ENCODE measurements at regions not wholly inside any gene's neighbourhood (a gene's known extent, or its start where the extent isn't known, plus 50 kb on each side); places are given as distances from the start of the nearest gene placed in this dataset.

GRCh38 chr9:81083067-81083466 lies 606.3 kb downstream of the TLE1 start:
- Histone ChIP-seq H3K36me3 (ENCODE audit: control insufficient read depth, insufficient read depth, low read length) (no peaks in the 10 kb centered on the region), H3K9me3 (ENCODE audit: control insufficient read depth, insufficient read depth, low read length) (no peaks in the 10 kb centered on the region), H3K4me3 (ENCODE audit: low read depth, low read length) (no peak overlapping the region), H3K4me1 (ENCODE audit: control insufficient read depth, insufficient read depth, low read length) (peaks cover 8% of the 10 kb centered on the region; the same call in 1 of the 2 replicates), H3K27me3 (ENCODE audit: control insufficient read depth, insufficient read depth, low read length) (no peaks in the 10 kb centered on the region), H3K27ac (ENCODE audit: low read depth, low read length) (no peak overlapping the region), H3K9ac (ENCODE audit: low read depth, low read length) (no peak overlapping the region)

GRCh38 chr9:81082221-81082620 lies 607.1 kb downstream of the TLE1 start:
- H3K4me1 ChIP-seq (ENCODE audit: control insufficient read depth, insufficient read depth, low read length) = peaks cover 8% of the 10 kb centered on the region; the same call in 1 of the 2 replicates
- H3K27me3 ChIP-seq (ENCODE audit: control insufficient read depth, insufficient read depth, low read length) = no peaks in the 10 kb centered on the region
- no peak overlapping the region for H3K27ac ChIP-seq (ENCODE audit: low read depth, low read length)
- H3K4me3 ChIP-seq (ENCODE audit: low read depth, low read length) = no peak overlapping the region
- no peak overlapping the region for H3K9ac ChIP-seq (ENCODE audit: low read depth, low read length)
- no peaks in the 10 kb centered on the region for H3K36me3 ChIP-seq (ENCODE audit: control insufficient read depth, insufficient read depth, low read length)
- no peaks in the 10 kb centered on the region for H3K9me3 ChIP-seq (ENCODE audit: control insufficient read depth, insufficient read depth, low read length)

GRCh38 chr9:81080900-81081299 lies 608.4 kb downstream of the TLE1 start:
- no peak overlapping the region for H3K9ac ChIP-seq (ENCODE audit: low read depth, low read length)
- no peaks in the 10 kb centered on the region for H3K36me3 ChIP-seq (ENCODE audit: control insufficient read depth, insufficient read depth, low read length)
- H3K27ac ChIP-seq (ENCODE audit: low read depth, low read length) = no peak overlapping the region
- H3K27me3 ChIP-seq (ENCODE audit: control insufficient read depth, insufficient read depth, low read length) = no peaks in the 10 kb centered on the region
- H3K9me3 ChIP-seq (ENCODE audit: control insufficient read depth, insufficient read depth, low read length) = no peaks in the 10 kb centered on the region
- peaks cover 8% of the 10 kb centered on the region; the same call in 1 of the 2 replicates for H3K4me1 ChIP-seq (ENCODE audit: control insufficient read depth, insufficient read depth, low read length)
- no peak overlapping the region for H3K4me3 ChIP-seq (ENCODE audit: low read depth, low read length)

- Histone ChIP-seq H3K27ac (ENCODE audit: low read depth, low read length) (no peak overlapping the region), H3K4me1 (ENCODE audit: control insufficient read depth, insufficient read depth, low read length) (peaks cover 8% of the 10 kb centered on the region; the same call in 1 of the 2 replicates), H3K9me3 (ENCODE audit: control insufficient read depth, insufficient read depth, low read length) (no peaks in the 10 kb centered on the region), H3K4me3 (ENCODE audit: low read depth, low read length) (no peak overlapping the region), H3K27me3 (ENCODE audit: control insufficient read depth, insufficient read depth, low read length) (no peaks in the 10 kb centered on the region), H3K9ac (ENCODE audit: low read depth, low read length) (no peak overlapping the region), H3K36me3 (ENCODE audit: control insufficient read depth, insufficient read depth, low read length) (no peaks in the 10 kb centered on the region)
Measured at GRCh38 chr9:81080185-81080584, 609.2 kb downstream of the TLE1 start.

GRCh38 chr9:81079055-81079454 lies 610.3 kb downstream of the TLE1 start:
- H3K27me3 ChIP-seq (ENCODE audit: control insufficient read depth, insufficient read depth, low read length) = no peaks in the 10 kb centered on the region
- no peak overlapping the region for H3K27ac ChIP-seq (ENCODE audit: low read depth, low read length)
- no peak overlapping the region for H3K9ac ChIP-seq (ENCODE audit: low read depth, low read length)
- H3K9me3 ChIP-seq (ENCODE audit: control insufficient read depth, insufficient read depth, low read length) = no peaks in the 10 kb centered on the region
- H3K36me3 ChIP-seq (ENCODE audit: control insufficient read depth, insufficient read depth, low read length) = no peaks in the 10 kb centered on the region
- peaks cover 8% of the 10 kb centered on the region; the same call in 1 of the 2 replicates for H3K4me1 ChIP-seq (ENCODE audit: control insufficient read depth, insufficient read depth, low read length)
- no peak overlapping the region for H3K4me3 ChIP-seq (ENCODE audit: low read depth, low read length)

- no peak overlapping the region for H3K9ac ChIP-seq (ENCODE audit: low read depth, low read length)
- H3K27me3 ChIP-seq (ENCODE audit: control insufficient read depth, insufficient read depth, low read length) = no peaks in the 10 kb centered on the region
- no peak overlapping the region for H3K27ac ChIP-seq (ENCODE audit: low read depth, low read length)
- H3K36me3 ChIP-seq (ENCODE audit: control insufficient read depth, insufficient read depth, low read length) = no peaks in the 10 kb centered on the region
- peaks cover 8% of the 10 kb centered on the region; the same call in 1 of the 2 replicates for H3K4me1 ChIP-seq (ENCODE audit: control insufficient read depth, insufficient read depth, low read length)
- H3K9me3 ChIP-seq (ENCODE audit: control insufficient read depth, insufficient read depth, low read length) = no peaks in the 10 kb centered on the region
- no peak overlapping the region for H3K4me3 ChIP-seq (ENCODE audit: low read depth, low read length)
Measured at GRCh38 chr9:81078555-81078954, 610.8 kb downstream of the TLE1 start.

- H3K27ac ChIP-seq (ENCODE audit: low read depth, low read length) = no peak overlapping the region
- H3K27me3 ChIP-seq (ENCODE audit: control insufficient read depth, insufficient read depth, low read length) = no peaks in the 10 kb centered on the region
- H3K9me3 ChIP-seq (ENCODE audit: control insufficient read depth, insufficient read depth, low read length) = no peaks in the 10 kb centered on the region
- H3K36me3 ChIP-seq (ENCODE audit: control insufficient read depth, insufficient read depth, low read length) = no peaks in the 10 kb centered on the region
- H3K4me3 ChIP-seq (ENCODE audit: low read depth, low read length) = no peak overlapping the region
- H3K4me1 ChIP-seq (ENCODE audit: control insufficient read depth, insufficient read depth, low read length) = no peaks in the 10 kb centered on the region
- no peak overlapping the region for H3K9ac ChIP-seq (ENCODE audit: low read depth, low read length)
Measured at GRCh38 chr9:81077572-81077971, 611.8 kb downstream of the TLE1 start.

- H3K4me3 ChIP-seq (ENCODE audit: low read depth, low read length) = no peak overlapping the region
- H3K9me3 ChIP-seq (ENCODE audit: control insufficient read depth, insufficient read depth, low read length) = no peaks in the 10 kb centered on the region
- H3K27ac ChIP-seq (ENCODE audit: low read depth, low read length) = no peak overlapping the region
- no peaks in the 10 kb centered on the region for H3K27me3 ChIP-seq (ENCODE audit: control insufficient read depth, insufficient read depth, low read length)
- H3K36me3 ChIP-seq (ENCODE audit: control insufficient read depth, insufficient read depth, low read length) = no peaks in the 10 kb centered on the region
- no peak overlapping the region for H3K9ac ChIP-seq (ENCODE audit: low read depth, low read length)
- H3K4me1 ChIP-seq (ENCODE audit: control insufficient read depth, insufficient read depth, low read length) = no peaks in the 10 kb centered on the region
Measured at GRCh38 chr9:81076131-81076530, 613.2 kb downstream of the TLE1 start.

GRCh38 chr9:81074221-81074620 lies 615.1 kb downstream of the TLE1 start:
- Histone ChIP-seq H3K36me3 (ENCODE audit: control insufficient read depth, insufficient read depth, low read length) (no peaks in the 10 kb centered on the region), H3K4me3 (ENCODE audit: low read depth, low read length) (no peak overlapping the region), H3K4me1 (ENCODE audit: control insufficient read depth, insufficient read depth, low read length) (no peaks in the 10 kb centered on the region), H3K27ac (ENCODE audit: low read depth, low read length) (no peak overlapping the region), H3K27me3 (ENCODE audit: control insufficient read depth, insufficient read depth, low read length) (no peaks in the 10 kb centered on the region), H3K9me3 (ENCODE audit: control insufficient read depth, insufficient read depth, low read length) (no peaks in the 10 kb centered on the region), H3K9ac (ENCODE audit: low read depth, low read length) (no peak overlapping the region)

GRCh38 chr9:81073821-81074220 lies 615.5 kb downstream of the TLE1 start:
- Histone ChIP-seq H3K4me3 (ENCODE audit: low read depth, low read length) (no peak overlapping the region), H3K4me1 (ENCODE audit: control insufficient read depth, insufficient read depth, low read length) (no peaks in the 10 kb centered on the region), H3K27ac (ENCODE audit: low read depth, low read length) (no peak overlapping the region), H3K9ac (ENCODE audit: low read depth, low read length) (no peak overlapping the region), H3K9me3 (ENCODE audit: control insufficient read depth, insufficient read depth, low read length) (no peaks in the 10 kb centered on the region), H3K27me3 (ENCODE audit: control insufficient read depth, insufficient read depth, low read length) (no peaks in the 10 kb centered on the region), H3K36me3 (ENCODE audit: control insufficient read depth, insufficient read depth, low read length) (no peaks in the 10 kb centered on the region)

GRCh38 chr9:81072758-81073157 lies 616.6 kb downstream of the TLE1 start:
- Histone ChIP-seq H3K36me3 (ENCODE audit: control insufficient read depth, insufficient read depth, low read length) (no peaks in the 10 kb centered on the region), H3K27me3 (ENCODE audit: control insufficient read depth, insufficient read depth, low read length) (no peaks in the 10 kb centered on the region), H3K9ac (ENCODE audit: low read depth, low read length) (no peak overlapping the region), H3K4me1 (ENCODE audit: control insufficient read depth, insufficient read depth, low read length) (no peaks in the 10 kb centered on the region), H3K27ac (ENCODE audit: low read depth, low read length) (no peak overlapping the region), H3K9me3 (ENCODE audit: control insufficient read depth, insufficient read depth, low read length) (no peaks in the 10 kb centered on the region), H3K4me3 (ENCODE audit: low read depth, low read length) (no peak overlapping the region)

GRCh38 chr9:81071108-81071507 lies 618.2 kb downstream of the TLE1 start:
- no peak overlapping the region for H3K27ac ChIP-seq (ENCODE audit: low read depth, low read length)
- no peaks in the 10 kb centered on the region for H3K27me3 ChIP-seq (ENCODE audit: control insufficient read depth, insufficient read depth, low read length)
- H3K4me1 ChIP-seq (ENCODE audit: control insufficient read depth, insufficient read depth, low read length) = no peaks in the 10 kb centered on the region
- no peak overlapping the region for H3K9ac ChIP-seq (ENCODE audit: low read depth, low read length)
- H3K4me3 ChIP-seq (ENCODE audit: low read depth, low read length) = no peak overlapping the region
- H3K36me3 ChIP-seq (ENCODE audit: control insufficient read depth, insufficient read depth, low read length) = no peaks in the 10 kb centered on the region
- no peaks in the 10 kb centered on the region for H3K9me3 ChIP-seq (ENCODE audit: control insufficient read depth, insufficient read depth, low read length)
